HUES48 (cell line): ENCODE measurements at regions not wholly inside any gene's neighbourhood (a gene's known extent, or its start where the extent isn't known, plus 50 kb on each side); places are given as distances from the start of the nearest gene placed in this dataset.

ENCODE experiments used
- H3K27ac ChIP-seq: one replicate; pipeline ENCODE4 v1.7.0; 2013; ENCODE audit warnings: low read depth, low read length, inconsistent platforms
- H3K27me3 ChIP-seq: 2 replicates; pipeline ENCODE4 v1.6.1; 2013; ENCODE audit warnings: mild to moderate bottlenecking, low read length; ENCODE audit not compliant: control insufficient read depth, insufficient read depth
- H3K36me3 ChIP-seq: 2 replicates; pipeline ENCODE4 v1.6.1; 2013; ENCODE audit warnings: low read length; ENCODE audit not compliant: control insufficient read depth, insufficient read depth
- H3K4me1 ChIP-seq: 2 replicates; pipeline ENCODE4 v1.6.1; 2013; ENCODE audit warnings: mild to moderate bottlenecking, low read length; ENCODE audit not compliant: control insufficient read depth, insufficient read depth
- H3K4me3 ChIP-seq: 2 replicates; pipeline ENCODE4 v1.5.1; 2013; ENCODE audit warnings: mild to moderate bottlenecking, low read depth, low read length
- H3K9ac ChIP-seq: 2 replicates; pipeline ENCODE4 v1.6.1; 2013; ENCODE audit warnings: mild to moderate bottlenecking, low read depth, low read length, moderate library complexity
- H3K9me3 ChIP-seq: 2 replicates; pipeline ENCODE4 v1.6.1; 2013; ENCODE audit warnings: low read length; ENCODE audit not compliant: control insufficient read depth, insufficient read depth

DNA sequence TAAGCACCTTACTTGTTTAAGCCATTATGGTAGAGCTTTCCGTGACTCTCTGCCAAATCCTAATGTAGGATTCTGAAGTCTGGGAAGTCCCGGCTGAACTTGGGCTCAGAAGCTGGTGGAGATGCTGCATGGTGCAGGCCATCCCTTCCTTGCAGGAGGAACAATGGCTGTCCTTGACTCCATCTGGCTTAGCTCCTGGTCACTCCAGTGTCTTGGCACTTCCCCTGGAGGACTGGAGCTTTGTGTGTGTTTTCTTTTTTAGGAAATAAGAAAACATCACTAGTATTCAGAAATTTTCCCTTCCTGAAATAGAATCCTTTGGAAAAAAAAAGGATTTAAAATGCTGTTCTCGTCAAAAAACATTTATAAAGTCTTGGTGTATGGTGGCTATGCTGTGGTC, 209.3 kb upstream of the ROPN1 start:
- no peak overlapping the region for H3K4me3 ChIP-seq
- peaks cover 3% of the 10 kb centered on the region; the same call in 1 of the 2 replicates for H3K4me1 ChIP-seq
- H3K9ac ChIP-seq = no peak overlapping the region
- H3K27me3 ChIP-seq = no peaks in the 10 kb centered on the region
- H3K36me3 ChIP-seq = no peaks in the 10 kb centered on the region
- H3K27ac ChIP-seq = no peak overlapping the region
- no peaks in the 10 kb centered on the region for H3K9me3 ChIP-seq

GRCh38 chr3:124201786-124202185, 209.9 kb upstream of the ROPN1 start:
- H3K9ac ChIP-seq = no peak overlapping the region
- no peaks in the 10 kb centered on the region for H3K27me3 ChIP-seq
- no peaks in the 10 kb centered on the region for H3K36me3 ChIP-seq
- no peaks in the 10 kb centered on the region for H3K9me3 ChIP-seq
- no peak overlapping the region for H3K4me3 ChIP-seq
- H3K4me1 ChIP-seq = peaks cover 3% of the 10 kb centered on the region; the same call in 1 of the 2 replicates
- no peak overlapping the region for H3K27ac ChIP-seq

DNA sequence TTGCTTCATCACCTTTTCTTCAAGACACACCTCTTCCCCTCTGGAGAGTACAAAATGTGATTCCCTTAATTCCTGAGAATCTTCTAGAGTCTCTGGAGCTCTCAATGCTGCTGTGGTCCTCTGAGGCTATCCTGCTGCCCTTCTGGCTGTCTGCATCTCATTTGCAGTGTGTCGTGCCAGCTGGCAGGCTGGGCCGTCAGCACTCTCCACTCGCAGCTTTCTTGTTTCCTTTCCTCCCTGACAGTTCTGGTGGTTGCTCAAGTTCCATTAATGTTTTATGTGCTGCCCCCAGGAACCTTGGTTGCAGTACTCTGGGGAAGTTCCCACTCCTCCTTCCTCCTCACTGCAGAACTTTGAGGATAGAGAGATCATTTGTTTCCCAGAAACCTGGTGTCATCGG, 210.8 kb upstream of the ROPN1 start:
- Histone ChIP-seq H3K4me3 (no peak overlapping the region), H3K27ac (no peak overlapping the region), H3K36me3 (no peaks in the 10 kb centered on the region), H3K9ac (no peak overlapping the region), H3K4me1 (peaks cover 3% of the 10 kb centered on the region; the same call in 1 of the 2 replicates), H3K9me3 (no peaks in the 10 kb centered on the region), H3K27me3 (no peaks in the 10 kb centered on the region)

GRCh38 chr3:124203292-124203691, 211.4 kb upstream of the ROPN1 start:
- no peaks in the 10 kb centered on the region for H3K36me3 ChIP-seq
- no peak overlapping the region for H3K27ac ChIP-seq
- H3K9me3 ChIP-seq = no peaks in the 10 kb centered on the region
- peaks cover 3% of the 10 kb centered on the region; the same call in 1 of the 2 replicates for H3K4me1 ChIP-seq
- no peaks in the 10 kb centered on the region for H3K27me3 ChIP-seq
- H3K9ac ChIP-seq = no peak overlapping the region
- H3K4me3 ChIP-seq = no peak overlapping the region

- H3K4me3 ChIP-seq = no peak overlapping the region
- H3K36me3 ChIP-seq = no peaks in the 10 kb centered on the region
- H3K4me1 ChIP-seq = no peaks in the 10 kb centered on the region
- H3K9me3 ChIP-seq = no peaks in the 10 kb centered on the region
- H3K9ac ChIP-seq = no peak overlapping the region
- H3K27ac ChIP-seq = no peak overlapping the region
- H3K27me3 ChIP-seq = no peaks in the 10 kb centered on the region
Observed at GRCh38 chr3:124206225-124207055, 214.5 kb upstream of the ROPN1 start.

GRCh38 chr3:124207077-124207476, 215.2 kb upstream of the ROPN1 start:
- Histone ChIP-seq H3K9me3 (no peaks in the 10 kb centered on the region), H3K4me3 (no peak overlapping the region), H3K4me1 (peaks cover 3% of the 10 kb centered on the region; the same call in 1 of the 2 replicates), H3K27me3 (no peaks in the 10 kb centered on the region), H3K9ac (no peak overlapping the region), H3K27ac (no peak overlapping the region), H3K36me3 (no peaks in the 10 kb centered on the region)

- H3K36me3 ChIP-seq = no peaks in the 10 kb centered on the region
- H3K27me3 ChIP-seq = no peaks in the 10 kb centered on the region
- no peaks in the 10 kb centered on the region for H3K9me3 ChIP-seq
- peaks cover 12% of the 10 kb centered on the region for H3K4me1 ChIP-seq
- H3K27ac ChIP-seq = no peak overlapping the region
- H3K4me3 ChIP-seq = no peak overlapping the region
- no peak overlapping the region for H3K9ac ChIP-seq
Observed at GRCh38 chr3:124207873-124208485, 216.1 kb upstream of the ROPN1 start.

GRCh38 chr3:124209426-124209825, 217.5 kb upstream of the ROPN1 start:
- H3K9me3 ChIP-seq = no peaks in the 10 kb centered on the region
- no peaks in the 10 kb centered on the region for H3K27me3 ChIP-seq
- H3K4me3 ChIP-seq = no peak overlapping the region
- H3K36me3 ChIP-seq = no peaks in the 10 kb centered on the region
- no peak overlapping the region for H3K9ac ChIP-seq
- H3K4me1 ChIP-seq = peaks cover 13% of the 10 kb centered on the region
- H3K27ac ChIP-seq = no peak overlapping the region

DNA sequence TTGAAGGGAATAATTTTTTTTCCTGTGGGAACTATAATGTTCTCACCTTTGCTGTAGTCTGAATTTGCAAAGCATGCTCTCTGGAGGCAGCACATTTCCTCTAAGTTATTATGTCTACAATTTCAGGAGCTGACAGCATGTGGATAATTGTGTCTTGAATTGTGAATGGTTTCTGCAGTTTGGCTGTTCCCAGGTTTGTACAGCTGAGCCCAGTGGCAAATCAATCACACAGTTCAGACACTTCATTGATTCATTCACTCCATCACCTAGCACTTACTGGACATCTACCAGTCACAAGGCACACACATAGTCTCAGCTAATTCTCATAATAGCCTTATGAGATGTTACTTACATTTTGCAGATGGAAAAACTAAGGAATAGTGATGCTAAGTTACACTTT, 219.0 kb upstream of the ROPN1 start:
- Histone ChIP-seq H3K4me1 (peaks cover 13% of the 10 kb centered on the region), H3K27me3 (no peaks in the 10 kb centered on the region), H3K36me3 (no peaks in the 10 kb centered on the region), H3K9ac (no peak overlapping the region), H3K27ac (no peak overlapping the region), H3K9me3 (no peaks in the 10 kb centered on the region), H3K4me3 (no peak overlapping the region)

DNA sequence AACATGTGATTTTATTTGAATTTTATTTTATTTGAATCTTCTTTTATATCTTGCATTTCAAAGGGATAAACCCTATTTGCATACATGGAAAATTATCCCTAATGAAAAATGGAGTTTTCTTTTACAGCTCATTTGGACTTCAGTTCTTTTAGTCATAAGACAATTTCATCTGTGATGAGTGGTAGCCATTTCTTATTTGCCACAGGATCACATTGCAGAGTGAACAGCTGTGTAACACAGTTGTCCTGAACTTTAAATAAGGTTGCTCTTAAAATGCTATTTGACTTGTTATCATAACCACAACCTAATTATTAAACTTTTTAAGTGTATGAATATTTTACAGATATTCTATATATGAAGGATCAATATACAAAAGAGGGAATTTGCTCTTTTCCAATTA, 221.7 kb upstream of the ROPN1 start:
- no peaks in the 10 kb centered on the region for H3K36me3 ChIP-seq
- no peak overlapping the region for H3K9ac ChIP-seq
- no peaks in the 10 kb centered on the region for H3K9me3 ChIP-seq
- no peak overlapping the region for H3K27ac ChIP-seq
- no peaks in the 10 kb centered on the region for H3K27me3 ChIP-seq
- no peak overlapping the region for H3K4me3 ChIP-seq
- H3K4me1 ChIP-seq = peaks cover 13% of the 10 kb centered on the region

GRCh38 chr3:124217542-124217941, 225.6 kb upstream of the ROPN1 start:
- no peaks in the 10 kb centered on the region for H3K27me3 ChIP-seq
- H3K36me3 ChIP-seq = no peaks in the 10 kb centered on the region
- H3K27ac ChIP-seq = no peak overlapping the region
- H3K4me3 ChIP-seq = no peak overlapping the region
- H3K4me1 ChIP-seq = peaks cover 6% of the 10 kb centered on the region
- no peak overlapping the region for H3K9ac ChIP-seq
- H3K9me3 ChIP-seq = no peaks in the 10 kb centered on the region
